NT2/D1 (cell line): ENCODE measurements at regions not wholly inside any gene's neighbourhood (a gene's known extent, or its start where the extent isn't known, plus 50 kb on each side); places are given as distances from the start of the nearest gene placed in this dataset.

Source experiments
- SUZ12 ChIP-seq: IDR thresholded peaks from 2 replicates; pipeline ENCODE4 v1.6.1; 2011; ENCODE audit not compliant: insufficient read length, insufficient read depth; ENCODE audit errors: extremely low read depth
- YY1 ChIP-seq: IDR thresholded peaks from 2 replicates; pipeline ENCODE4 v1.6.1; 2011; ENCODE audit not compliant: insufficient read length, insufficient read depth

DNA sequence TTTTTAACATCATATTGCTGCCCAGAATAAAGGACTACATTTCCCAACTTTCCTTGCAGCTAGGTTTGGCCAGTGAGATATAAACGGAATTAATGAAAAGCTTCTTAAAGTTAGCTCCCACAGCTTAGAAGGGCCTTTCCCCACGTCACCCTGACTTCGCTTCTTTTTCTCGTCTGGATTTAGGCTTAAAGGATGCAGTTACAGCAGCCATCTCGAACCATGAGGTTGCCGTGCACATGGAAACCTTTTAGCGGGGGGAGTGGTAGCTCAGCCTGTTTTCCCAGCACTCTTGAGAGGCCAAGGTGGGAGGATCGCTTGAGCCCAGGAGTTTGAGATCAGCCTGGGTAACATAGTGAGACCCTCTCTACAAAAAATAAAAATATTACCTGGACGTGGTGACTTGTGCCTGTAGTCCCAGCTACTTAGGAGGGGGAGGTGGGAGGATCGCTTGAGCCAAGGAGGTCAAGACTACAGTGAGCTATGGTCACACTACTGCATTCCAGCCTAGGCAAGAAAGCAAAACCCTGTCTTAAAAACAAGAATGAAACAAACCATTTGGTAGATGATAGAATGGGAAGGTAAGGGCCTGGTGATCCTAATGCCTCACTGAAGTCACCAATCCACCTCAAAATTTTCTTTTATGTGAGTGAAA, 64.3 kb upstream of the C1GALT1 start:
- TF ChIP-seq YY1 (no peak), SUZ12 (no peak)
